ENCODE measurements at regions not wholly inside any gene's neighbourhood (a gene's known extent, or its start where the extent isn't known, plus 50 kb on each side); places are given as distances from the start of the nearest gene placed in this dataset.

- TF ChIP-seq CTCF (IDR thresholded peaks at IDR 0.05) (no peak), EP300 (IDR thresholded peaks at IDR 0.05) (no peak), POLR2AphosphoS5 (IDR thresholded peaks at IDR 0.05) (no peak)
Observed at GRCh38 chr10:75294518-75294865, 58.7 kb upstream of the COMTD1 start.

Measured in esophagus muscularis mucosa (tissue), 4 donors.